Left lobe of liver (tissue), 2 donors: ENCODE measurements at regions not wholly inside any gene's neighbourhood (a gene's known extent, or its start where the extent isn't known, plus 50 kb on each side); places are given as distances from the start of the nearest gene placed in this dataset.
"Not testable (repeated sequence)": the region's sequence is repeated elsewhere in the genome, so short reads cannot be mapped to it uniquely, and the experiment has no call there.

Experiments used
- ATAC-seq: fragments of 200-7000 bp; cut with Tn5 transposase; one replicate; pipeline ENCODE4 v1.9.1; 2020; ENCODE audit warnings: mild to moderate bottlenecking, moderate library complexity
- DNase-seq: peaks from one replicate; pipeline ENCODE4 v3.0.0-alpha.2; 2020; ENCODE audit warnings: low spot score
- donor health status: DM: no; HTN: no; CAD: no; lungs with moderate emphysema.
- donor health status: DM: no; HTN: yes; CAD: no.

- ATAC-seq, DNase-seq: not testable (repeated sequence)
Observed at GRCh38 chr7:76927741-76928393, 104.3 kb downstream of the SPDYE17 start.

GRCh38 chr7:76926416-76926815 lies 105.7 kb downstream of the SPDYE17 start:
- not testable (repeated sequence) for ATAC-seq, DNase-seq

- not testable (repeated sequence) for ATAC-seq, DNase-seq
Observed at GRCh38 chr7:76924756-76925155, 107.4 kb downstream of the SPDYE17 start.

GRCh38 chr7:76918619-76919018 lies 113.5 kb downstream of the SPDYE17 start:
- DNase-seq, ATAC-seq: not testable (repeated sequence)

GRCh38 chr7:76914361-76914760 lies 117.8 kb downstream of the SPDYE17 start:
- not testable (repeated sequence) for ATAC-seq, DNase-seq

- not testable (repeated sequence) for ATAC-seq, DNase-seq
Observed at GRCh38 chr7:76912011-76912814, 119.9 kb downstream of the SPDYE17 start.

- peak; percentile 68 for ATAC-seq
Observed at GRCh38 chr7:76904688-76905087, 127.5 kb downstream of the SPDYE17 start.

GRCh38 chr7:76901944-76902710 lies 130.0 kb downstream of the SPDYE17 start:
- ATAC-seq, DNase-seq: not testable (repeated sequence)

More at GRCh38 chr7:76904688-76905087, 127.5 kb downstream of the SPDYE17 start:
- not testable (repeated sequence) for DNase-seq

GRCh38 chr7:76898807-76899206 lies 133.4 kb downstream of the SPDYE17 start:
- ATAC-seq, DNase-seq: not testable (repeated sequence)

- ATAC-seq, DNase-seq: not testable (repeated sequence)
Observed at GRCh38 chr7:76897007-76897406, 135.2 kb downstream of the SPDYE17 start.

GRCh38 chr7:76895696-76896095 lies 136.5 kb downstream of the SPDYE17 start:
- ATAC-seq, DNase-seq: not testable (repeated sequence)

GRCh38 chr7:76891771-76892170 lies 140.4 kb downstream of the SPDYE17 start:
- not testable (repeated sequence) for DNase-seq, ATAC-seq

- not testable (repeated sequence) for DNase-seq, ATAC-seq
Observed at GRCh38 chr7:76879733-76880288, 152.3 kb downstream of the SPDYE17 start.

GRCh38 chr7:76875760-76876159 lies 156.4 kb downstream of the SPDYE17 start:
- DNase-seq, ATAC-seq: not testable (repeated sequence)

- DNase-seq, ATAC-seq: not testable (repeated sequence)
Observed at GRCh38 chr7:76870504-76870808, 161.7 kb downstream of the SPDYE17 start.

GRCh38 chr7:76867364-76867889 lies 164.7 kb downstream of the SPDYE17 start:
- not testable (repeated sequence) for ATAC-seq, DNase-seq

GRCh38 chr7:76863150-76863773 lies 168.9 kb downstream of the SPDYE17 start:
- DNase-seq, ATAC-seq: not testable (repeated sequence)

GRCh38 chr7:76862241-76862640 lies 169.9 kb downstream of the SPDYE17 start:
- ATAC-seq, DNase-seq: not testable (repeated sequence)

- not testable (repeated sequence) for DNase-seq
- peak; percentile 94 for ATAC-seq
Observed at GRCh38 chr7:76859933-76860332, 172.2 kb downstream of the SPDYE17 start.

- not testable (repeated sequence) for DNase-seq
Observed at GRCh38 chr7:76854631-76855030, 177.5 kb downstream of the SPDYE17 start.

More at GRCh38 chr7:76854631-76855030, 177.5 kb downstream of the SPDYE17 start:
- ATAC-seq: not testable (repeated sequence)
